ENCODE measurements at regions not wholly inside any gene's neighbourhood (a gene's known extent, or its start where the extent isn't known, plus 50 kb on each side); places are given as distances from the start of the nearest gene placed in this dataset.

GRCh38 chr3:194219826-194220410, 84.0 kb downstream of the HES1 start:
- no peaks in the 10 kb centered on the region for H3K36me3 ChIP-seq (ENCODE audit: insufficient read depth, low read length)
- H3K27ac ChIP-seq (ENCODE audit: low read depth, low read length): no peak overlapping the region
- 91% methylated on average over 10 of the region's 10 CpGs for WGBS
- H3K9me3 ChIP-seq (ENCODE audit: insufficient read depth, low read depth, low read length): no peaks in the 10 kb centered on the region
- no peaks in the 10 kb centered on the region for H3K27me3 ChIP-seq (ENCODE audit: insufficient read depth, low read length)
- H3K4me1 ChIP-seq (ENCODE audit: insufficient read depth, low read length): peaks cover 7% of the 10 kb centered on the region
- no peak overlapping the region for H3K4me3 ChIP-seq (ENCODE audit: low read length)
- H3K9ac ChIP-seq (ENCODE audit: low read depth, low read length): no peak overlapping the region

GRCh38 chr3:194220901-194221326, 85.0 kb downstream of the HES1 start:
- no peak overlapping the region for H3K9ac ChIP-seq (ENCODE audit: low read depth, low read length)
- no peak overlapping the region for H3K27ac ChIP-seq (ENCODE audit: low read depth, low read length)
- peaks cover 14% of the 10 kb centered on the region for H3K4me1 ChIP-seq (ENCODE audit: insufficient read depth, low read length)
- H3K4me3 ChIP-seq (ENCODE audit: low read length): no peak overlapping the region
- H3K27me3 ChIP-seq (ENCODE audit: insufficient read depth, low read length): no peaks in the 10 kb centered on the region
- no peaks in the 10 kb centered on the region for H3K36me3 ChIP-seq (ENCODE audit: insufficient read depth, low read length)
- H3K9me3 ChIP-seq (ENCODE audit: insufficient read depth, low read depth, low read length): no peaks in the 10 kb centered on the region
- 94% methylated on average over 8 of the region's 8 CpGs for WGBS

- Histone ChIP-seq H3K4me1 (ENCODE audit: insufficient read depth, low read length) (peaks cover 14% of the 10 kb centered on the region), H3K4me3 (ENCODE audit: low read length) (no peak overlapping the region), H3K9ac (ENCODE audit: low read depth, low read length) (no peak overlapping the region), H3K27me3 (ENCODE audit: insufficient read depth, low read length) (no peaks in the 10 kb centered on the region), H3K9me3 (ENCODE audit: insufficient read depth, low read depth, low read length) (no peaks in the 10 kb centered on the region), H3K36me3 (ENCODE audit: insufficient read depth, low read length) (no peaks in the 10 kb centered on the region), H3K27ac (ENCODE audit: low read depth, low read length) (no peak overlapping the region)
- 94% methylated on average over 4 of the region's 4 CpGs for WGBS
These were observed 85.4 kb downstream of the HES1 start for GRCh38 chr3:194221336-194221735.

GRCh38 chr3:194223951-194224350, 88.0 kb downstream of the HES1 start:
- WGBS: 88% methylated on average over 4 of the region's 4 CpGs

GRCh38 chr3:194224471-194225417, 88.8 kb downstream of the HES1 start:
- H3K27me3 ChIP-seq (ENCODE audit: insufficient read depth, low read length): no peaks in the 10 kb centered on the region
- H3K4me1 ChIP-seq (ENCODE audit: insufficient read depth, low read length): peaks cover 14% of the 10 kb centered on the region
- H3K9me3 ChIP-seq (ENCODE audit: insufficient read depth, low read depth, low read length): no peaks in the 10 kb centered on the region
- no peaks in the 10 kb centered on the region for H3K36me3 ChIP-seq (ENCODE audit: insufficient read depth, low read length)
- WGBS: 61% methylated on average over 20 of the region's 20 CpGs
- no peak overlapping the region for H3K9ac ChIP-seq (ENCODE audit: low read depth, low read length)
- H3K27ac ChIP-seq (ENCODE audit: low read depth, low read length): no peak overlapping the region
- no peak overlapping the region for H3K4me3 ChIP-seq (ENCODE audit: low read length)

More at GRCh38 chr3:194223951-194224350, 88.0 kb downstream of the HES1 start:
- Histone ChIP-seq H3K9ac (ENCODE audit: low read depth, low read length) (no peak overlapping the region), H3K4me3 (ENCODE audit: low read length) (no peak overlapping the region), H3K27ac (ENCODE audit: low read depth, low read length) (no peak overlapping the region), H3K36me3 (ENCODE audit: insufficient read depth, low read length) (no peaks in the 10 kb centered on the region), H3K4me1 (ENCODE audit: insufficient read depth, low read length) (peaks cover 14% of the 10 kb centered on the region), H3K9me3 (ENCODE audit: insufficient read depth, low read depth, low read length) (no peaks in the 10 kb centered on the region), H3K27me3 (ENCODE audit: insufficient read depth, low read length) (no peaks in the 10 kb centered on the region)

GRCh38 chr3:194225418-194225812, 89.5 kb downstream of the HES1 start:
- H3K27me3 ChIP-seq (ENCODE audit: insufficient read depth, low read length): no peaks in the 10 kb centered on the region
- H3K9ac ChIP-seq (ENCODE audit: low read depth, low read length): no peak overlapping the region
- peaks cover 14% of the 10 kb centered on the region for H3K4me1 ChIP-seq (ENCODE audit: insufficient read depth, low read length)
- no peak overlapping the region for H3K4me3 ChIP-seq (ENCODE audit: low read length)
- H3K9me3 ChIP-seq (ENCODE audit: insufficient read depth, low read depth, low read length): no peaks in the 10 kb centered on the region
- no peak overlapping the region for H3K27ac ChIP-seq (ENCODE audit: low read depth, low read length)
- 73% methylated on average over 4 of the region's 5 CpGs for WGBS
- no peaks in the 10 kb centered on the region for H3K36me3 ChIP-seq (ENCODE audit: insufficient read depth, low read length)

GRCh38 chr3:194225988-194226663, 90.2 kb downstream of the HES1 start:
- Histone ChIP-seq H3K9me3 (ENCODE audit: insufficient read depth, low read depth, low read length) (no peaks in the 10 kb centered on the region), H3K27ac (ENCODE audit: low read depth, low read length) (no peak overlapping the region), H3K27me3 (ENCODE audit: insufficient read depth, low read length) (no peaks in the 10 kb centered on the region), H3K9ac (ENCODE audit: low read depth, low read length) (no peak overlapping the region), H3K4me1 (ENCODE audit: insufficient read depth, low read length) (peaks cover 14% of the 10 kb centered on the region), H3K36me3 (ENCODE audit: insufficient read depth, low read length) (no peaks in the 10 kb centered on the region), H3K4me3 (ENCODE audit: low read length) (no peak overlapping the region)
- WGBS: 77% methylated on average over 13 of the region's 13 CpGs

GRCh38 chr3:194231929-194232832, 96.2 kb downstream of the HES1 start:
- 68% methylated on average over 14 of the region's 14 CpGs for WGBS
- no peak overlapping the region for H3K9ac ChIP-seq (ENCODE audit: low read depth, low read length)
- no peaks in the 10 kb centered on the region for H3K27me3 ChIP-seq (ENCODE audit: insufficient read depth, low read length)
- peak overlapping the region; percentile 43; the same call in 1 of the 2 replicates for H3K27ac ChIP-seq (ENCODE audit: low read depth, low read length)
- H3K4me3 ChIP-seq (ENCODE audit: low read length): no peak overlapping the region
- H3K9me3 ChIP-seq (ENCODE audit: insufficient read depth, low read depth, low read length): no peaks in the 10 kb centered on the region
- H3K4me1 ChIP-seq (ENCODE audit: insufficient read depth, low read length): peaks cover 6% of the 10 kb centered on the region
- no peaks in the 10 kb centered on the region for H3K36me3 ChIP-seq (ENCODE audit: insufficient read depth, low read length)

- H3K9ac ChIP-seq (ENCODE audit: low read depth, low read length): no peak overlapping the region
- H3K4me3 ChIP-seq (ENCODE audit: low read length): no peak overlapping the region
- H3K27me3 ChIP-seq (ENCODE audit: insufficient read depth, low read length): no peaks in the 10 kb centered on the region
- no peaks in the 10 kb centered on the region for H3K9me3 ChIP-seq (ENCODE audit: insufficient read depth, low read depth, low read length)
- no peak overlapping the region for H3K27ac ChIP-seq (ENCODE audit: low read depth, low read length)
- H3K4me1 ChIP-seq (ENCODE audit: insufficient read depth, low read length): peaks cover 6% of the 10 kb centered on the region
- 100% methylated on average over 1 of the region's 1 CpG for WGBS
- H3K36me3 ChIP-seq (ENCODE audit: insufficient read depth, low read length): no peaks in the 10 kb centered on the region
These were observed 97.2 kb downstream of the HES1 start for GRCh38 chr3:194233150-194233549.

GRCh38 chr3:194235160-194235559, 99.2 kb downstream of the HES1 start:
- Histone ChIP-seq H3K36me3 (ENCODE audit: insufficient read depth, low read length) (no peaks in the 10 kb centered on the region), H3K9ac (ENCODE audit: low read depth, low read length) (no peak overlapping the region), H3K9me3 (ENCODE audit: insufficient read depth, low read depth, low read length) (no peaks in the 10 kb centered on the region), H3K27me3 (ENCODE audit: insufficient read depth, low read length) (no peaks in the 10 kb centered on the region), H3K27ac (ENCODE audit: low read depth, low read length) (no peak overlapping the region), H3K4me3 (ENCODE audit: low read length) (no peak overlapping the region), H3K4me1 (ENCODE audit: insufficient read depth, low read length) (peaks cover 6% of the 10 kb centered on the region)
- 85% methylated on average over 2 of the region's 2 CpGs for WGBS
